GM18502 (cell line): ENCODE measurements at regions not wholly inside any gene's neighbourhood (a gene's known extent, or its start where the extent isn't known, plus 50 kb on each side); places are given as distances from the start of the nearest gene placed in this dataset.
"Not testable (repeated sequence)": the region's sequence is repeated elsewhere in the genome, so short reads cannot be mapped to it uniquely, and the experiment has no call there.

Experiments
- ATAC-seq: cut with Tn5 transposase; IDR thresholded peaks from one replicate; pipeline ENCODE4 v1.9.1; 2021; ENCODE audit warnings: mild to moderate bottlenecking; ENCODE audit not compliant: unreplicated experiment, poor library complexity

DNA sequence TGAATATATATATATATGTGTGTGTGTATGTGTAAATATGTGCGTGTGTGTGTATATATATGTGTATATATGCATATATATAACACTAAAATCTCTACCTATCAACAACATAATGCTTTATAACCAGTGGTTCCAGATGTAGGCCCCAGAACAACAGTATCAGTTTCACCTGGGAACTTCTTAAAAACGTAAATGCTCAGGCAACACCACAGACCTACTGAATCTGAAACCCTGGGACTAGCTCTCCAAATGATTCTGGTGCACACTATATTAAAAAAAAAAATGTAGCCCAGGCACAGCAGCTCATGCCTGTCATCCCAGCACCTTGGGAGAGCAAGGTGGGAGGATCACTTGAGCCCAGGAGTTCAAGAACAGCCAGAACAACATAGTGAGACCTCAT is 67.1 kb upstream of the ZSCAN2 start:
- ATAC-seq: not testable (repeated sequence)

GRCh38 chr15:84534561-84535235 is 66.1 kb upstream of the ZSCAN2 start:
- not testable (repeated sequence) for ATAC-seq

DNA sequence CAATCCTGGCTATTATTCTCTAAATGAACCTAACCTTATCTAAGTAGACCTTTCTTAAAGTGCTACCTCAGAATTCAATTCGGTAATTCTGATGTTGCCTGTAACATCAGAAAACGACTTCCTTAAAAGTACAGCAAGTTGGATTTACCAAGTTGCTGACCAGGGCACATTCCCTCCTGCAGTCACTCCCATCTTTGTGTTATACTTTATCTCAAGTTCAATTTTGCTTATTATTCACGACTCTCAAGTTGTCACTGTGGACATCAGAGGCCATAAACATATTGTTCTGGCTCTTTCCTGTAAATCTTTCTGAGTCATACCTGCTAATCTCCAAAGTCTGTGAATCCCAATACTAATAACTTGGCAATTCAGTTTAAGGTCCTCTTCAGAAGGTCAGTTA is 64.6 kb upstream of the ZSCAN2 start:
- not testable (repeated sequence) for ATAC-seq

DNA sequence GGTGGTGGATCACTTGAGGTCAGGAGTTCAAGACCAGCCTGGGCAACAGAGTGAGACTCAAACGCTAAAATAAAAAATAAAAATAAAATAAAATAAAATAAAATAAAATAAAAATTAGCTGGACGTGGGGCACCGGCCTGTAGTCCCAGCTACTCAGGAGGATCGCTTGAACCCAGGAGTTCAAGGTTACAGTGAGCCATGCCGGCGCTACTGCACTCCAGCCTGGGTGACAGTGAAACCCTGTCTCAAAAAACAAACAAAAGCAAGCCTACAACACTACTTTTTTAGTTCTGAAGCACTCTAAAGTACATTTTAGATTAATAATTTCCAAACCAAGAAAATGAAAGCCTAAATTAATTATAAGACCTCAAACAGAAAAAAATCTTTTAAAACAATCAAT is 56.2 kb upstream of the ZSCAN2 start:
- ATAC-seq: not testable (repeated sequence)

DNA sequence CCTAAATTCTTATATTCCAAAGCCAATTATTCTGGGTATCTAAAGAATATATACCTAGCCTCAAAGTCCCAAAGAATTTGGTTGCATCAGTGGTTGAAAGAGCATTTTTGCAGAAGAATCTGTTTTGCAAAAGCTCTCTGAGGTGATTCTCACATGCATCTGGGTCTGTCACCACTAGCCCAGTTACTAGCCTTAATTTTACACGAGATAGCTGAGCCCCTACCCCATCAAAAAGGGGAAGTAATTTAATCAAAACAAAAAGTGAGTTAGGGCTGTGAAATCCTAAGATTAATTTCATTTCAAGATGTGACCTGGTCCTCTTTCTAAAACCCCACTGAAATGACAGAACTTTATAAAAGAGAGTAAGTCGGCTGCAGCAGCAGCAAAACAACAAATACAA is 53.7 kb upstream of the ZSCAN2 start:
- not testable (repeated sequence) for ATAC-seq

DNA sequence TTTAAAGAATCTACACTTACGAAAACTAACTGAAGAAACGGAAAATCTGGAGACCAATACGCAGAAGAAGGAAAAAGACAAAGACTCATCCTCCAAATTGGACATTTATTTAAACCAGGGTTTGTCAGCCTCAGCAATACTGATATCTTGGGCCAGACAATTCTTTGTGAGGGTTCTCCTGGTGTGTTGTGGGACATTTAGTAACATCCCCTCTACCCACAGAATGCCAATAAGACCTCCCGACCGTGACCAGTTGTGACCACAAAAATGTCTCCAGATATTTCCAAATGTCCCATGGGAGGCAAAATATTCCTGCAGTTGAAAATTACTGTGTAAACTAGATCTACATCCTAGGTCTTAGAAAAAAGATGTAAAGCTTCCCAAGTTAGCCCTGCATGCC is 50.3 kb upstream of the ZSCAN2 start:
- not testable (repeated sequence) for ATAC-seq
